ENCODE measurements at regions not wholly inside any gene's neighbourhood (a gene's known extent, or its start where the extent isn't known, plus 50 kb on each side); places are given as distances from the start of the nearest gene placed in this dataset.

GRCh38 chr18:59768409-59768808 lies 71.2 kb upstream of the CCBE1 start:
- no peak for DNase-seq (ENCODE audit: low spot score in 2 of 2)
- WGBS, 2 donors: 34 to 44% methylated on average over 1 of the region's 1 CpG
- no peak for TF ChIP-seq CTCF (IDR thresholded peaks at IDR 0.05)
- no peak overlapping the region for H3K4me3 ChIP-seq (ENCODE audit: low read depth, poor library complexity, severe bottlenecking)
- intact Hi-C loops (cut with DNase I; ENCODE audit: low total_unique reads): no loop called here

DNA sequence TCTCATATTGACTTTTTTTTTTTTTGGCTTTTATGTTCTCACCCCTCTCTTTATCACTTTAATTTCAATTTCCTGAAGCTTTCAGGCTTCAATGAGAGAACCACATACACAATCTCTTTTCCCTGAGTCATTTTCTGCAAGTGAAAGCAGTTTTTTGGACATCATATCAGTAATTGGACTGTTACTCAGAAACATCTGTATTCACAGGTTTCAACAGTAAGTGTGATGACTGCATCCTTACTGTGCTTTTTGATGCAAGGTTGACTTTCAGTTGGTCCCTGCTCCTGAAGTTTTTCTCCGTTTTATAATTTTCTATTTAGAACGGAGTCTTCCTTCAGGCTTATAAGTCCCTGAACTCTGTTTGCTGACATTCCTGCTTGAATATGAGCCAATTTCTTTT lies 70.5 kb upstream of the CCBE1 start:
- no peak overlapping the region for H3K4me3 ChIP-seq (ENCODE audit: low read depth, poor library complexity, severe bottlenecking)
- no peak for DNase-seq (ENCODE audit: low spot score in 2 of 2)
- WGBS, 2 donors: 44 to 46% methylated on average over 2 of the region's 2 CpGs
- TF ChIP-seq CTCF (IDR thresholded peaks at IDR 0.05) (no peak), POLR2A (IDR thresholded peaks at IDR 0.05) (no peak)
- intact Hi-C loops (cut with DNase I; ENCODE audit: low total_unique reads): no loop called here

DNA sequence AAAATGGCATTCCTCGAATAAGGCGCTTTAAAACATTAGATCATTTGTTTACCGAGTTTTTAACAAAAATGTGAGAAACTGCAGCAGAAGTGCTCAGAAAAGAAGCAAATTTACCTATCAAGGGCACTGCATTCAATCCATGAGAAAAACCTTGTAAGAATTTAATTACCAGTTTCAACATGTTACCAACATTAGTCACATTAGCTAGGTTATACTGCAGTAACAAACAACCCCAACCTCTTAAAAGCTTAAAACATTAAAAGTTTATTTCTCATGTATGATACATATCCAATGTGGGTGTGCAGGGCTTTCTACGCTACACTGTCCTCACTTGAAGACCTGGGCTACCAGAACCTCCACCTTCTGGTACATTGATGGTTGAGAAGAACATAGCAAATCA lies 68.1 kb upstream of the CCBE1 start:
- no peak for DNase-seq (ENCODE audit: low spot score in 2 of 2)
- intact Hi-C loops (cut with DNase I; ENCODE audit: low total_unique reads): no loop called here
- no peak overlapping the region for H3K4me3 ChIP-seq (ENCODE audit: low read depth, poor library complexity, severe bottlenecking)
- WGBS, 2 donors: 86 to 89% methylated on average over 4 of the region's 4 CpGs
- no peak for TF ChIP-seq POLR2A (IDR thresholded peaks at IDR 0.05)

GRCh38 chr18:59764281-59764680 lies 67.1 kb upstream of the CCBE1 start:
- TF ChIP-seq POLR2A (IDR thresholded peaks at IDR 0.05) (no peak), CTCF (IDR thresholded peaks at IDR 0.05) (no peak)
- intact Hi-C loops (cut with DNase I; ENCODE audit: low total_unique reads): no loop called here
- 45 to 55% methylated on average over 4 of the region's 4 CpGs for WGBS, 2 donors

GRCh38 chr18:59763541-59764136 lies 66.4 kb upstream of the CCBE1 start:
- TF ChIP-seq POLR2A (IDR thresholded peaks at IDR 0.05): no peak
- no peak for TF ChIP-seq CTCF (IDR thresholded peaks at IDR 0.05)
- intact Hi-C loops (cut with DNase I; ENCODE audit: low total_unique reads): no loop called here
- WGBS, 2 donors: 79 to 82% methylated on average over 2 of the region's 2 CpGs
- no peak for DNase-seq (ENCODE audit: low spot score in 2 of 2)
- no peak overlapping the region for H3K4me3 ChIP-seq (ENCODE audit: low read depth, poor library complexity, severe bottlenecking)

More at GRCh38 chr18:59764281-59764680, 67.1 kb upstream of the CCBE1 start:
- no peak overlapping the region for H3K4me3 ChIP-seq (ENCODE audit: low read depth, poor library complexity, severe bottlenecking)
- no peak for DNase-seq (ENCODE audit: low spot score in 2 of 2)

DNA sequence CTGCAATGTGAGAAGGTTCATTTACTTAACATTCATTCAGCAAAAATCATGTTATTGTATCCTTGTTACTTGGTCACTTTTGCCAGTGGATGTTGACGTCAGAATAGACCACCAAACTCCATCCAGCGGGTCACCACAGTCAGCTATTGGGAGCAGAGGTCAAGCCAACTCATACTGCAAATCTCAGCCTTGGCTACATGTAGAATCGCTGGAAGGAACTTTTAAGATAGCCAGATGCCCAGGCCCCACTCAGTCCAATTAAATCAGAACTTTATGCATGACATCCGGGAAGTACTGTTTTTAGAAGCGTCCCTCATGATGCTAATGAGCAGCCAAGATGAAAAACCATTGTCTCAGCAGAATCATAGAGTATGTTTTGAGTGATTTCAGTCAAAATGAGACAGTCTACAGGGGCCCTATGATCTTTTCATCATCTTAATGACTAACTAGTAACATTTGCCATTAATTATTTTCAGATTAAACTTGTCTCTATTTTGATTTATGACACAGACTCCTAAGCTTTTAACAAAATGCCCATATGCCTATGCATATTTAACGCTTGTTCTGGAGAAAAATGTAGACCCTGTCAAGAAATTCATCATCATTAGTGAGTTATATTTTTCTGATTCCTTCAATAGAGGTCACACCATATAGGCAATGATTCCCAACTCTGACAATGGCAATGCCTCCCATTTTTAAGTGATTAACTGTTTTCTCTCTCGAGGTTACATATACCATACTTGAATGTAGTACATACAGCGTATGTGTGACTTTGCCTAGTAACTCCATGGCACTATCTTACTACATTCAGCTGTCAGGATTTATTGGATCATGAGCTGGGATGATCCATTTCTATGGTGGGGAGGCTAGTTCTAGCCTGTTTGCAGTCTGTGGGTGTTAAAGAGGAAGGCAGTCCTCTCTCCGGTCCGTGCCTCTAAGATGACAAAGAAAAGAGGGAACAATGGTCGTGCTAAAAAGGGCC lies 63.7 kb upstream of the CCBE1 start:
- intact Hi-C loops (cut with DNase I; ENCODE audit: low total_unique reads): no loop called here
- no peak for DNase-seq (ENCODE audit: low spot score in 2 of 2)

More for the DNA sequence above, 63.7 kb upstream of the CCBE1 start:
- WGBS, 2 donors: 81 to 83% methylated on average over 11 of the region's 11 CpGs
- no peak for TF ChIP-seq CTCF (IDR thresholded peaks at IDR 0.05)
- TF ChIP-seq POLR2A (IDR thresholded peaks at IDR 0.05): no peak
- H3K4me3 ChIP-seq (ENCODE audit: low read depth, poor library complexity, severe bottlenecking): no peak overlapping the region

Measured in lower leg skin (tissue), 4 donors.